ENCODE measurements at regions not wholly inside any gene's neighbourhood (a gene's known extent, or its start where the extent isn't known, plus 50 kb on each side); places are given as distances from the start of the nearest gene placed in this dataset.
A peak's percentile ranks its signal among the peaks of the same experiment; 100 is the strongest.

- POLR2A ChIA-PET (ENCODE audit: low non-redundant PET), result no interaction called here
- TF ChIP-seq, protein P1, sequence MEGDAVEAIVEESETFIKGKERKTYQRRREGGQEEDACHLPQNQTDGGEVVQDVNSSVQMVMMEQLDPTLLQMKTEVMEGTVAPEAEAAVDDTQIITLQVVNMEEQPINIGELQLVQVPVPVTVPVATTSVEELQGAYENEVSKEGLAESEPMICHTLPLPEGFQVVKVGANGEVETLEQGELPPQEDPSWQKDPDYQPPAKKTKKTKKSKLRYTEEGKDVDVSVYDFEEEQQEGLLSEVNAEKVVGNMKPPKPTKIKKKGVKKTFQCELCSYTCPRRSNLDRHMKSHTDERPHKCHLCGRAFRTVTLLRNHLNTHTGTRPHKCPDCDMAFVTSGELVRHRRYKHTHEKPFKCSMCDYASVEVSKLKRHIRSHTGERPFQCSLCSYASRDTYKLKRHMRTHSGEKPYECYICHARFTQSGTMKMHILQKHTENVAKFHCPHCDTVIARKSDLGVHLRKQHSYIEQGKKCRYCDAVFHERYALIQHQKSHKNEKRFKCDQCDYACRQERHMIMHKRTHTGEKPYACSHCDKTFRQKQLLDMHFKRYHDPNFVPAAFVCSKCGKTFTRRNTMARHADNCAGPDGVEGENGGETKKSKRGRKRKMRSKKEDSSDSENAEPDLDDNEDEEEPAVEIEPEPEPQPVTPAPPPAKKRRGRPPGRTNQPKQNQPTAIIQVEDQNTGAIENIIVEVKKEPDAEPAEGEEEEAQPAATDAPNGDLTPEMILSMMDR (conservative IDR thresholded peaks at IDR 0.05; ENCODE audit: low read depth), result no peak
These were observed 215.1 kb downstream of the SOX4 start for GRCh38 chr6:21808551-21809242.

DNA sequence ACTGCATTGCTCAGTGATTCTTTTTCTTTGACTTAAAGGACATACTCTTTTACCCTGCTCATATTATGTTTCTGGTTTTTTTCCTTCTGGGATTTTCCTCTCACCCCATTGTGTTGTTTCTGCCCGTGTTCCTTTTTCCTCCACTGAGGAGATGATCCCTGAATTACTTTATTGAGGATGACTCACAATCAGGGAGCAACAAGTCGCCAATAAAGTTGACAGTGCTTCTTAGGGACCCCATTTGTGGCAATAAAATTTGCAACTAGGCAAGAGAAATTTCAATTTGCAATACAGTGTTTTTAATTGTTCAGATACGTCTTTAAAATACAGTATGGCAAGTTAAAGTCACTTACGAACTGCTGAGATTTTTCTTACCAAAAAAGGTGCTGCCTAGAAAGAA is 217.9 kb downstream of the SOX4 start:
- POLR2A ChIA-PET (ENCODE audit: low non-redundant PET), result no interaction called here
- DNase-seq (ENCODE audit: low spot score), result no peak
- no peak overlapping the region for H3K27ac ChIP-seq
- TF ChIP-seq, protein P1 (conservative IDR thresholded peaks at IDR 0.05; ENCODE audit: low read depth), result no peak
- CTCF ChIA-PET, result no interaction called here

More at GRCh38 chr6:21808551-21809242, 215.1 kb downstream of the SOX4 start:
- DNase-seq (ENCODE audit: low spot score), result no peak
- H3K27ac ChIP-seq, result peak overlapping the region; percentile 45
- CTCF ChIA-PET, result interaction anchor here (0.5 kb wide), 1 partner anchor 41 kb away, joined by 4 read pairs; no protein-coding TSS in a partner anchor

DNA sequence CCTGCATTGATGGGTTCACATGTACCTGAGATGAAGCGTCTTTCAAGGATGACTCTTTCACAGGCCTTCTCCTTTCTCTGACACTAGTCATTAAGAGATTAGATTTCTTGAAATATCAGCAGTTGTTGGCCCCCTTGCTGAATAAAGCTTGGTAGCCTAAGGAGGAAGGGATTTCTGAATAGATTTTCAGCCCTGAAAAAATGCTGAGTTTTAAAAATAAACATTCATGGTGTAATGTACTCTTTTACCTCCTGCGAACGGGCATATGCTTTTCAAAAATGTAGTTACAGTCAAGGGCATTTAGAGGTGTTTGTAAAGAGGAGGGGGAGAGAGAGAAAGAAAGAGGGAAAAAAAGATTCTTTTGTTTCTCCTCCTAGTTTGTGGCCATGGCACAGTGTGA is 222.7 kb downstream of the SOX4 start:
- TF ChIP-seq, protein P1 (conservative IDR thresholded peaks at IDR 0.05; ENCODE audit: low read depth), result no peak
- CTCF ChIA-PET, result no interaction called here
- no peak for DNase-seq (ENCODE audit: low spot score)
- no peak overlapping the region for H3K27ac ChIP-seq
- POLR2A ChIA-PET (ENCODE audit: low non-redundant PET), result no interaction called here

DNA sequence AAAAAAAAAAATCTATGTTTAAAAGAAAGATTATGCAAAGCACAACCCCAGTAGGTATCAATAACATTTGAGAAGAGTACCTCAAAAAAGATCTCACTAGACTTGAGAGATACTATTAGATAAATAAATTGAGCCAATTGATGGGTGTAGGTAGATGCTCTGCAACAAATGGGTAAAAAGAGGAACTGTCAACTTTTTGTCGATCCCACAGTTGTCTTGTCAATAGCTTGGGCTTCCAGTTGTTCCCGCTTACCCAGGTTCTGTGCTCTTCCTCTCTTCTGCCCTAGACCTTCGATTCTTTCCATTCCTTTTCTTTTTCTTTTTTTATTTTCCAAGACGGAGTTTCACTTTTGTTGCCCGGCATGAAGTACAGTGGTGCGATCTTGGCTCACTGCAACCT is 226.9 kb downstream of the SOX4 start:
- POLR2A ChIA-PET (ENCODE audit: low non-redundant PET), result no interaction called here
- TF ChIP-seq, protein P1 (conservative IDR thresholded peaks at IDR 0.05; ENCODE audit: low read depth), result no peak

GRCh38 chr6:21823371-21823770 is 229.8 kb downstream of the SOX4 start:
- POLR2A ChIA-PET (ENCODE audit: low non-redundant PET), result no interaction called here
- DNase-seq (ENCODE audit: low spot score), result no peak
- TF ChIP-seq, protein P1 (conservative IDR thresholded peaks at IDR 0.05; ENCODE audit: low read depth), result no peak
- CTCF ChIA-PET, result no interaction called here
- no peak overlapping the region for H3K27ac ChIP-seq

More for the DNA sequence above, 226.9 kb downstream of the SOX4 start:
- H3K27ac ChIP-seq, result no peak overlapping the region
- no peak for DNase-seq (ENCODE audit: low spot score)
- CTCF ChIA-PET, result no interaction called here

DNA sequence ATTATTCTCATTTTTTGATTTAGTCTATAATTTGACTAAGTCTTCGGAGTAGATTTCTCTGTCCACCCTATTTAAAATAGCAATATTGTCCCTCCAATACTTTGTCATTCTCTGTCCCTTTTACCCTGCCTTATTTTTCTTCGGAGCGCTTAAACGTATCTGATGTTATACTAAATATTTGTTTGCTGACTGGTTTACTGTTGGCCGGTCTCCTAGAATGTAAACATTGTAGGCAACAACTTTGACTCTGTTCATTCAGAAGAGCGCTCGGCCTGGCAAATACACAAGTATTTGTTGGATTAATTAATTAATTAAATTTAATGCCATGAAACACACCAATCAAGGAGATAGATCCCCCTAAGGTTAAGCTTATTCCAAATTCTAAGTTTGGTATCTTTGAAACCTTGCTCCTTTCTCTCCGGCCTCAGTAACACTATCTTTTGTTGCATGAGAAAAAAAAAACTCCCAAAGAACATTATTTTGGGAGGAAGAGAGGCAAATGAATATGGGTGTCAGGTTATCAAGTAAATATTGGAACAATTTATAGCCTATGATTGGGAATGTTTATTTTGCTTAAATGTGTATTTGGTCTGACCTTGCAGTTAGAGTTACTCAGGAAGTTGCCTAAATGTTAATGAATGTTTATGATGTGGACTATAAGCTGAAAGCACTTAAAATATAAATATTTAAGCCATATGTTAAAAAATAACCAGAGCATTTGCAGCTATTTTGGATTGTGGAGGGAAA is 231.1 kb downstream of the SOX4 start:
- POLR2A ChIA-PET (ENCODE audit: low non-redundant PET), result no interaction called here
- DNase-seq (ENCODE audit: low spot score), result no peak
- TF ChIP-seq, protein P1 (conservative IDR thresholded peaks at IDR 0.05; ENCODE audit: low read depth), result no peak
- H3K27ac ChIP-seq, result no peak overlapping the region
- CTCF ChIA-PET, result no interaction called here

All from RWPE1 (cell line).